ENCODE measurements at regions not wholly inside any gene's neighbourhood (a gene's known extent, or its start where the extent isn't known, plus 50 kb on each side); places are given as distances from the start of the nearest gene placed in this dataset.

- no peak for DNase-seq (ENCODE audit: low read depth in 2 of 2)
These were observed 53.8 kb upstream of the SLC66A3 start for GRCh38 chr2:11101430-11101829.

DNA sequence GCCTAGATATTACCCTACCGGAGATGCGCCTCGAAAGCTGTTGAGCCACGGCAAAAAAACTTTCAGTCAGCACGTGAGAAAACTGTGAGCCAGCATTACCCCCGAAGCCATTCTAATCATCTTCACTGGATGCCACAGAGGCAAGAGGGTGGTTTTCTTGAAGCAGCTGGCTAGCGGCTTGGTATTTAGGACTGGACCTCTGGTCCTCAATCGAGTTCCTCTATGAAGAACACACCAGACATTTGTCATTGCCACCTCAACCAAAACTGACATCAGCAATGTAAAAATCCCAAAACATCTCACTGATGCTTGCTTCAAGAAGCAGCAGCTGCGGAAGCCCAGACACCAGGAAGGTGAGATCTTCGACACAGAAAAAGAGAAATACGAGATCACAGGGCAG is 52.8 kb upstream of the SLC66A3 start:
- DNase-seq (ENCODE audit: low read depth in 2 of 2): no peak

- DNase-seq (ENCODE audit: low read depth in 2 of 2): no peak
These were observed 52.1 kb upstream of the SLC66A3 start for GRCh38 chr2:11102956-11103860.

- DNase-seq (ENCODE audit: low read depth in 2 of 2): no peak
These were observed 51.1 kb upstream of the SLC66A3 start for GRCh38 chr2:11103984-11104793.

GRCh38 chr2:11104794-11105660 is 50.2 kb upstream of the SLC66A3 start:
- no peak for DNase-seq (ENCODE audit: low read depth in 2 of 2)
